GM19351 (cell line): ENCODE measurements at regions not wholly inside any gene's neighbourhood (a gene's known extent, or its start where the extent isn't known, plus 50 kb on each side); places are given as distances from the start of the nearest gene placed in this dataset.

Source experiments
- ATAC-seq: cut with Tn5 transposase; IDR thresholded peaks from one replicate; pipeline ENCODE4 v1.9.1; 2021; ENCODE audit warnings: mild to moderate bottlenecking, moderate library complexity; ENCODE audit not compliant: unreplicated experiment

- ATAC-seq: no peak
Measured at GRCh38 chr10:129416956-129417765, 49.9 kb upstream of the MGMT start.
